Left lung (tissue), 4 donors: ENCODE measurements at regions not wholly inside any gene's neighbourhood (a gene's known extent, or its start where the extent isn't known, plus 50 kb on each side); places are given as distances from the start of the nearest gene placed in this dataset.
"Not testable (repeated sequence)": the region's sequence is repeated elsewhere in the genome, so short reads cannot be mapped to it uniquely, and the experiment has no call there.

Experiments
- ATAC-seq: fragments of 200-7000 bp; cut with Tn5 transposase; one replicate; pipeline ENCODE4 v1.9.1; 2020; ENCODE audit warnings: moderate library complexity
- DNase-seq, 4 donors: peaks; one replicate each; pipeline ENCODE4 v3.0.0-alpha.2; 2013 to 2020
- H3K27ac ChIP-seq, 2 donors: fragments of 200-600 bp; sonication (generic) in 1 of 2; one replicate each; pipeline versions ENCODE4 v1.5.0 to v1.8.0; 2020 to 2021
- H3K27me3 ChIP-seq, 2 donors: fragments of 200-600 bp; sonication (generic) in 1 of 2; one replicate each; pipeline versions ENCODE4 v1.5.0 to v1.8.0; 2020 to 2021
- H3K36me3 ChIP-seq, 2 donors: fragments of 200-600 bp; sonication (generic) in 1 of 2; one replicate each; pipeline versions ENCODE4 v1.5.0 to v1.8.0; 2020 to 2021
- H3K4me1 ChIP-seq, 2 donors: fragments of 200-600 bp; one replicate each; pipeline ENCODE4 v1.8.0; 2021
- H3K4me3 ChIP-seq, 2 donors: fragments of 200-600 bp; sonication (generic) in 1 of 2; one replicate each; pipeline versions ENCODE4 v1.5.0 to v1.8.0; 2020 to 2021; ENCODE audit warnings: mild to moderate bottlenecking in 1 of 2
- H3K9me3 ChIP-seq, 2 donors: fragments of 200-600 bp; sonication (generic) in 1 of 2; one replicate each; pipeline versions ENCODE4 v1.5.0 to v1.8.0; 2020 to 2021
- CTCF ChIP-seq, 2 donors: fragments of 200-600 bp; sonication (generic) in 1 of 2; IDR thresholded peaks; one replicate each; pipeline versions ENCODE4 v1.5.0 to v1.8.0; 2021; ENCODE audit warnings: antibody characterized with exemption in 2 of 2
- intact Hi-C, 2 donors: fragments of 100-400 bp; cut with DNase I; formaldehyde crosslinking; loops; one replicate each; pipeline versions ENCODE4 v1.11.2 to v1.14.2; 2022
- donor health status: DM: no; HTN: yes; CAD: no.
- donor health status: DM: no; HTN: no; CAD: no.

DNA sequence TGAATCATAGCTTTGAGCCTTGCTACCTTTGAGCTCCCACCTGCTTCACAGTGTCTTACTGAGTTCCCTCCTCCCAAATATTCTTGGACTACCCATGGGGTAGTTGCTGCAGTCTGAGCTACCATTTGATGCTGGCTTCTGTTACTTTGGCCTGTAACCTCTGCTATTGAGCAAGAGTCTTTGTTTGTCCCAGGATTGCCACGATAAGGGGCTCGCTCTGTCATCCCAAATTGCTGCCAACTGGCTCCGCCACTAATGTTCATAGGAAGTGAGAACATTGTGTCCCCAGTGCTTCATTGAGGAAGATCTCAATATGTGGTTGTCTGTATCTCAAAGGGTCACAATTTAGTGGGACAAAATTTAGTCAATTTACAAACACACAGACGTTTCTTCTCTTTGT lies 103.8 kb downstream of the TRIM43 start:
- Histone ChIP-seq H3K27me3 (no peaks in the 10 kb centered on the region), H3K9me3 (no peaks in the 10 kb centered on the region), H3K4me1 (no peaks in the 10 kb centered on the region), H3K36me3 (no peaks in the 10 kb centered on the region), H3K27ac (no peak overlapping the region), H3K4me3 (no peak overlapping the region)
- intact Hi-C loops, result no loop called here
- DNase-seq, result peak in 1 of 4 donors; percentile 36
- TF ChIP-seq CTCF (IDR thresholded peaks at IDR 0.05), result no peak
- no peak for ATAC-seq

GRCh38 chr2:95698146-95698545 lies 106.3 kb downstream of the TRIM43 start:
- H3K4me3 ChIP-seq, result no peak overlapping the region
- no peaks in the 10 kb centered on the region for H3K36me3 ChIP-seq
- no peaks in the 10 kb centered on the region for H3K4me1 ChIP-seq
- no peak overlapping the region for H3K27ac ChIP-seq
- DNase-seq, result no peak
- intact Hi-C loops, result no loop called here
- no peak for ATAC-seq
- no peaks in the 10 kb centered on the region for H3K9me3 ChIP-seq
- TF ChIP-seq CTCF (IDR thresholded peaks at IDR 0.05), result no peak
- H3K27me3 ChIP-seq, result no peaks in the 10 kb centered on the region

DNA sequence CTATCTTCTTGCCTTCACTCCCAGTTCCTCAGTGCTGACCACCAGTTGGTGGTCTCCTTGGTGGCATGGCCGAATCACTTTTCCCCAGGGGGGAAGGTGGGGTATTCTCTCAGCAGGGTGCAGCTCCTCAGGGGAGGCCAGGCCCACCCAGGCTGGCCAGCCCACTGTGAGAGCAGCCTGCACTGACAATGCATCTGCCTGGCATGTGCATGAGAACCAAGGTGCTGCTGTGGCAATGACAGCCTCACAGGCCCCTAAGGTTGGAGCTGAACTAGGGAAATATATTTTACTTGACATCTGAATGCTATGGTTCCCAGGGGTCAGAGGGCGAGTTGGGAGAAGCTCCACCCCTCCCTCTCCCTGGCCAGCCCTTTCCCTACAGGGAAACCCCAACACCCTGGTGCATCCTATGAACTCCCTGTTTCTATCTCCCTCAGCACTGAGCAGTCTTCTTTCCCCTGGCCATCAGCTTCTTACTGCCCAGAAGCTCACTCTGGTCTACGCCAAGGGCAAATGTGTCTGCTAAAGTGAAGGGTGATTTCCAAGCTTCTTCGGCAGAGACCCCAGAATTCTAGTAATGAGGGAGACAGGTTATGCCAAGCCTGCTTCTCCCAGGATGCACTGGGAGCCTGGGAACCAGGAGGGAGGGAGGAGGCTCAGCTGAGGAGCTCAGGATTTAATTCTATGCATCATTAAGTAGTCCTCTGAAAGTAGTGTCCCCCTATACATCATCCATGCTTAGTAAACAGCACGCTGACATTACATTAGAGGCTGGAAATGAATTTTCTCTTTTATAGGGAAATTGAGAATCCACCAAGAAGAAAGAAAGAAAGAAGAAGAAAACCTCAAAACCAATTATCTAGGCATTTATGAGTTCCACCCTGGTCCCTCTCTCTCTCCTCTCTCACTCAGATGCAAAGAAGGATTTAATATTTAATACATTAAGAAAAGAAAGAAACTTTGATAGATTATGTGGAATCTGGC lies 107.7 kb downstream of the TRIM43 start:
- DNase-seq, result not testable (repeated sequence)

DNA sequence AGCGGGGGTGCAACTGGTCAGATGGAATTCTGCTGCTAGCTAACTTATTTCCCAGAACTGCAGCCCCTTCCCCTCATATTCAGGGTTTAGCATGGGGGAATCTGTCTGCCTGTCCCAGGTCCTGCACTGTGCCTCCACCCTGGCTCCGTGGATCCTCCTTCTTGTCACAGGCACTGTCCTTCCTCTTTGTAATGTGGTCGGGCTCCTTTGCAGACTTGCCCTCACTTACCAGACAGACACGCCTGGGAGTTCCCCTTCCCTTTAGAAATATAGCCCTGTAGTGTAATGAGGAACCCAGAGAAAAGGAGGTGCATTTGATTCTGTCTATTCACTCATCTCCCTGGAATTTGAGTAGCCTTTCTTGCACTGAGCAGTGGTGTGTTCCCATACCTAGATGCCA lies 108.7 kb downstream of the TRIM43 start:
- H3K36me3 ChIP-seq, result no peaks in the 10 kb centered on the region
- no peak overlapping the region for H3K4me3 ChIP-seq
- ATAC-seq (peak; percentile 71), DNase-seq (no peak)
- no peak for TF ChIP-seq CTCF (IDR thresholded peaks at IDR 0.05)
- H3K9me3 ChIP-seq, result no peaks in the 10 kb centered on the region
- intact Hi-C loops, result no loop called here
- H3K27ac ChIP-seq, result no peak overlapping the region
- no peaks in the 10 kb centered on the region for H3K27me3 ChIP-seq
- no peaks in the 10 kb centered on the region for H3K4me1 ChIP-seq

More for the DNA sequence above, 107.7 kb downstream of the TRIM43 start:
- H3K27ac ChIP-seq, intact Hi-C loops, H3K4me3 ChIP-seq, H3K36me3 ChIP-seq, H3K4me1 ChIP-seq, H3K27me3 ChIP-seq, ATAC-seq, H3K9me3 ChIP-seq: not testable (repeated sequence)

DNA sequence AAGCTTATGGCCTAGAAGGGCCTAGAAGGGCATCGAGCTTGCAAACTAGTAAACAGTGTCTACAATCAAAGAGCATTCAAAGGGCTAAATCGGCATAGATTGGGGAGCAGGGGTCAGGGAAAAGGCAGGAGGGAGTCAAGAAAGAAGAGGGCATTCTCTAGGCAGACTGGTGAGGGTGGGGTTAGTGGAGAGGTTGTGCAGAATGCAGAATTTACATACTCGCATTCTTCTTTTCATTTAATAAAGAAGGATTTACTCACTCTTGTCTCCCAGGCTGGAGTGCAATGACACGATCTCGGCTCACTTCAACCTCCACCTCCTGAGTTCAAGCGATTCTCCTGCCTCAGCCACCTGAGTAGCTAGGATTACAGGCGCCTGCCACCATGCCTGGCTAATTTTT lies 110.7 kb downstream of the TRIM43 start:
- Histone ChIP-seq H3K4me1 (no peaks in the 10 kb centered on the region), H3K27ac (no peak overlapping the region), H3K4me3 (no peak overlapping the region), H3K36me3 (no peaks in the 10 kb centered on the region), H3K27me3 (no peaks in the 10 kb centered on the region), H3K9me3 (no peaks in the 10 kb centered on the region)
- no peak for ATAC-seq
- DNase-seq, result no peak
- no peak for TF ChIP-seq CTCF (IDR thresholded peaks at IDR 0.05)
- intact Hi-C loops, result no loop called here

DNA sequence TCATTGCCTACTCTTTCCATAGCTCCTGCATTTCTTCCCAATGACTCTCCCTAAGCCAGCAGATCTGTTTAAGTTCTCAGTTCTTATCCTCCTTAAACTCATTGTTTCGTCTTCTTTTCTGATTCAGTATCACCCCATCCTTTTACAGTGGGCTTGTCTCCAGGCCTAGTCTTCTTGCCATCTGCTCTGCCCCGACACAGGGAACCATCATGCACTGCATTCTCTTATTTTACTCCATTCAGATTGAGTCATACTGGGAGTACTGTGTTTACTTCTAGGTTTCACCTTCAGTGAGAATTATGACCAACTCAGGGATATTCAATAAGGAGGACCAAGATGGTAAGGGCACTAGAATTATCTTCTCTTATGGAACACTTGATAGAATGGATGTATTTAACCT lies 115.4 kb downstream of the TRIM43 start:
- H3K27me3 ChIP-seq, intact Hi-C loops, DNase-seq, H3K9me3 ChIP-seq, H3K4me3 ChIP-seq, H3K4me1 ChIP-seq, H3K27ac ChIP-seq, ATAC-seq, H3K36me3 ChIP-seq: not testable (repeated sequence)
